PC-3 (cell line): ENCODE measurements at regions not wholly inside any gene's neighbourhood (a gene's known extent, or its start where the extent isn't known, plus 50 kb on each side); places are given as distances from the start of the nearest gene placed in this dataset.

Experiments
- ATAC-seq: fragments of 200-7000 bp; cut with Tn5 transposase; 2 replicates; pipeline ENCODE4 v1.9.1; 2020; ENCODE audit warnings: mild to moderate bottlenecking, moderate library complexity
- BruUV-seq: library from RNA; stranded (reverse); fragments of 400-500 nt; replicated peaks from 2 replicates; lab custom pipeline; 2021; lab: Mats Ljungman, UMichigan
- CTCF ChIA-PET: fragments of 300-600 bp; sonication (Branson Sonifier 250); formaldehyde crosslinking; loops from one replicate; lab custom pipeline; 2022; ENCODE audit warnings: antibody characterized with exemption; lab: Charles Lee
- POLR2A ChIA-PET: fragments of 300-600 bp; sonication (Branson Sonifier 250); formaldehyde crosslinking; loops from one replicate; lab custom pipeline; 2022; ENCODE audit warnings: antibody characterized with exemption; ENCODE audit not compliant: unreplicated experiment; lab: Charles Lee
- DNase-seq: peaks from one replicate; pipeline ENCODE4 v3.0.0-alpha.2; 2015
- H2AFZ ChIP-seq: fragments of 300-600 bp; sonication (generic); 2 replicates; pipeline ENCODE4 v1.6.0; 2016; ENCODE audit warnings: antibody characterized with exemption, low read length
- H3F3A ChIP-seq: fragments of 300-600 bp; sonication (generic); one replicate; pipeline ENCODE4 v1.6.0; 2017; ENCODE audit warnings: antibody characterized with exemption, low read length, control low read depth, mild to moderate bottlenecking; ENCODE audit not compliant: unreplicated experiment
- H3K27ac ChIP-seq: fragments of 300-600 bp; sonication (generic); 2 replicates; pipeline ENCODE4 v1.5.1; 2016; ENCODE audit warnings: mild to moderate bottlenecking, low read length
- H3K27me3 ChIP-seq: fragments of 300-600 bp; sonication (generic); 2 replicates; pipeline ENCODE4 v1.6.1; 2016; ENCODE audit warnings: low read length, mixed read lengths
- H3K36me3 ChIP-seq: fragments of 300-600 bp; sonication (generic); 2 replicates; pipeline ENCODE4 v1.6.1; 2016; ENCODE audit warnings: low read depth, mixed run types, low read length, mixed read lengths
- H3K4me1 ChIP-seq: fragments of 300-600 bp; sonication (generic); 2 replicates; pipeline ENCODE4 v1.5.1; 2016; ENCODE audit warnings: low read length; ENCODE audit not compliant: insufficient read depth
- H3K4me2 ChIP-seq: fragments of 300-600 bp; sonication (generic); 2 replicates; pipeline ENCODE4 v1.6.0; 2016; ENCODE audit warnings: low read length
- H3K4me3 ChIP-seq: fragments of 300-600 bp; sonication (generic); 2 replicates; pipeline ENCODE4 v1.5.1; 2016; ENCODE audit warnings: mild to moderate bottlenecking, low read length, mixed read lengths
- H3K79me2 ChIP-seq: fragments of 300-600 bp; sonication (generic); 2 replicates; pipeline ENCODE4 v1.6.1; 2017; ENCODE audit warnings: low read length, mixed read lengths
- H3K9ac ChIP-seq: fragments of 300-600 bp; sonication (generic); 2 replicates; pipeline ENCODE4 v1.6.0; 2016; ENCODE audit warnings: mild to moderate bottlenecking, low read length
- H3K9me2 ChIP-seq: fragments of 300-600 bp; sonication (generic); replicated peaks from 2 replicates; pipeline ENCODE4 v1.6.1; 2016; ENCODE audit warnings: mixed run types, low read length, mixed read lengths
- H3K9me3 ChIP-seq: fragments of 300-600 bp; sonication (generic); 2 replicates; pipeline ENCODE4 v1.6.1; 2016; ENCODE audit warnings: low read length, mixed read lengths
- H4K20me1 ChIP-seq: fragments of 300-600 bp; sonication (generic); 2 replicates; pipeline ENCODE4 v1.6.1; 2016; ENCODE audit warnings: low read length, mixed read lengths
- CTCF ChIP-seq: fragments of 300-600 bp; sonication (generic); conservative IDR thresholded peaks from 2 replicates; pipeline ENCODE4 v1.5.1; 2017; ENCODE audit warnings: antibody characterized with exemption, low read depth, mild to moderate bottlenecking, low read length
- EZH2 ChIP-seq: fragments of 300-600 bp; sonication (generic); IDR thresholded peaks from one replicate; pipeline ENCODE4 v1.6.1; 2017; ENCODE audit warnings: antibody characterized with exemption, mild to moderate bottlenecking, low read length; ENCODE audit not compliant: unreplicated experiment
- EZH2phosphoT487 ChIP-seq: fragments of 300-600 bp; sonication (generic); IDR thresholded peaks from 2 replicates; pipeline ENCODE4 v1.6.1; 2018; ENCODE audit warnings: mild to moderate bottlenecking, antibody characterized with exemption, low read length, borderline replicate concordance
- intact Hi-C: fragments of 100-400 bp; cut with micrococcal nuclease; formaldehyde crosslinking; loops from 2 replicates; pipeline ENCODE4 v1.9.0; 2023

DNA sequence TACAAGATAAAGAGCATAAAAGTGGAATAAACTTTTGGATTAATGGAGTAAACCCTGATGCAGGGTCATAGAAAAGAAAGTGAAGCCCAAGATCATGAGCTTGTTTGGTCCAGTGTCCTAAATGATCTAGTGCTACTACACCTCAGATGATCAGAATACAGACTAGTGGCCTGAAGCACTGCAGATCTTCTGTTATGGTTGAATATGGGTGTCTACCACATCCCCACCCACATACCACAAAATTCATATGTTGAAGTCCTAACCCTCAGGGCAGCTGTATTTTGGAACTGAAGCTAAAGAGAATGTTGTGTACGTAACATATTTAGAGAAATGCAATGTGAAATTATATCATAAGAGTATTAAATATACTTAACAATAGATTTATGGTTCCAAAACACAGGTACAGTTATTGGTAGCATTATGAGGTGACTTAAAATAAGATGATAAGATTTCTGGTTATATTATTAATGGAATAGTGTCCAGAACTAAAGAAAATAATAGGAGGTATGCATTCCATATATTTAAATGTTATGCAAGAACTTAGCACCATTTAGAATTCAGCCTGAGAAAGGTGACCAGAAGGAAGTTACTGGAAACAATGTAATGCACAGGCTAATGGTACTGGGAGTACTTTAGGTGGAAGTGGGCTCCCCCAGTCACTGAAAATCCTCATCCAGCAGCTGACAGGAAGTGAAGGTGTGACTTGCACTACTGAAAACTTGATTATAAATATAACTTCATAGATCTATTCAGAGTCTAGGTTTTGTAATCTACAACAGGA, 1155.1 kb downstream of the TAF11L14 start:
- no peaks in the 10 kb centered on the region for H3K79me2 ChIP-seq
- DNase-seq (no peak), ATAC-seq (no peak)
- no peaks in the 10 kb centered on the region for H3F3A ChIP-seq
- BruUV-seq: no TSS peak
- no peaks in the 10 kb centered on the region for H3K9me3 ChIP-seq
- ChIA-PET POLR2A (no interaction called here), CTCF (no interaction called here)
- no peak overlapping the region for H3K4me3 ChIP-seq
- intact Hi-C loops: no loop called here
- no peaks in the 10 kb centered on the region for H4K20me1 ChIP-seq
- TF ChIP-seq CTCF (no peak), EZH2 (no peak), EZH2phosphoT487 (no peak)
- H2AFZ ChIP-seq: no peak overlapping the region
- H3K36me3 ChIP-seq: no peaks in the 10 kb centered on the region
- H3K9me2 ChIP-seq: no peaks in the 10 kb centered on the region
- H3K9ac ChIP-seq: no peak overlapping the region
- H3K4me2 ChIP-seq: no peak overlapping the region
- no peaks in the 10 kb centered on the region for H3K27me3 ChIP-seq
- no peak overlapping the region for H3K27ac ChIP-seq
- H3K4me1 ChIP-seq: peaks cover 10% of the 10 kb centered on the region

DNA sequence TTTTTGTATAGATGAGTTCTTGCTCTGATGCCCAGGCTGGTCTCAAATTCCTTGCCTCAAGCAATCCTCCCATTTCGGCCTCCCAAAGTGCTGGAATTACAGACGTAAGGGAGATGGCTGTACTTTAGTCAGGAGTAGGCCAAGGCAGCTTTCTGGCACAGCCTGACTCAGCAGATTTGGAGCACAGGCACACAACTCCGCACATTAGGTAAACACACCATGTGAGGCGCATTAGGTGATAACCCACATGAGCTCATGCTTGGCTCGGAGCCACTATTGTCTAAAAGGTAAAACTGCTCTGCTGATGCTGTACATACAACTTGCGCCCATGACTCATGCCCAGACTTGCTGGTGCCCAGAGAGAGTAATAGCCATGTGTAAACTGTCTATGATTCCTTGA, 1157.9 kb downstream of the TAF11L14 start:
- H3K9me3 ChIP-seq: no peaks in the 10 kb centered on the region
- no TSS peak for BruUV-seq
- no peaks in the 10 kb centered on the region for H3K27me3 ChIP-seq
- peaks cover 10% of the 10 kb centered on the region for H3K4me1 ChIP-seq
- no peaks in the 10 kb centered on the region for H4K20me1 ChIP-seq
- POLR2A ChIA-PET: no interaction called here
- H3K4me2 ChIP-seq: no peak overlapping the region
- H3K9me2 ChIP-seq: no peaks in the 10 kb centered on the region
- no peaks in the 10 kb centered on the region for H3F3A ChIP-seq
- H3K9ac ChIP-seq: peak overlapping the region; percentile 44
- peak; percentile 99 for DNase-seq
- ATAC-seq: peak; percentile 95
- CTCF ChIA-PET: no interaction called here
- no peaks in the 10 kb centered on the region for H3K79me2 ChIP-seq
- TF ChIP-seq EZH2: no peak
- no peak for TF ChIP-seq CTCF
- no peak for TF ChIP-seq EZH2phosphoT487
- H2AFZ ChIP-seq: peak overlapping the region; percentile 44
- intact Hi-C loops: no loop called here
- H3K27ac ChIP-seq: peak overlapping the region; percentile 62
- H3K4me3 ChIP-seq: no peak overlapping the region
- no peaks in the 10 kb centered on the region for H3K36me3 ChIP-seq

GRCh38 chr5:18797222-18797621, 1163.0 kb downstream of the TAF11L14 start:
- no peaks in the 10 kb centered on the region for H3K36me3 ChIP-seq
- H4K20me1 ChIP-seq: no peaks in the 10 kb centered on the region
- no peak overlapping the region for H2AFZ ChIP-seq
- H3K27ac ChIP-seq: no peak overlapping the region
- intact Hi-C loops: no loop called here
- ATAC-seq: no peak
- no peak overlapping the region for H3K9ac ChIP-seq
- H3K79me2 ChIP-seq: no peaks in the 10 kb centered on the region
- peaks cover 5% of the 10 kb centered on the region for H3K4me1 ChIP-seq
- no peaks in the 10 kb centered on the region for H3K9me3 ChIP-seq
- POLR2A ChIA-PET: no interaction called here
- H3K4me2 ChIP-seq: no peak overlapping the region
- H3F3A ChIP-seq: no peaks in the 10 kb centered on the region
- H3K4me3 ChIP-seq: no peak overlapping the region
- no peak for TF ChIP-seq CTCF
- no peak for TF ChIP-seq EZH2phosphoT487
- no peak for TF ChIP-seq EZH2
- no TSS peak for BruUV-seq
- no peaks in the 10 kb centered on the region for H3K27me3 ChIP-seq
- no peak for DNase-seq
- CTCF ChIA-PET: no interaction called here
- no peaks in the 10 kb centered on the region for H3K9me2 ChIP-seq
